ENCODE measurements at regions not wholly inside any gene's neighbourhood (a gene's known extent, or its start where the extent isn't known, plus 50 kb on each side); places are given as distances from the start of the nearest gene placed in this dataset.

GRCh38 chr7:46551603-46552002, 630.5 kb upstream of the IGFBP3 start:
- no peak for TF ChIP-seq SIN3A (IDR thresholded peaks at IDR 0.05; ENCODE audit: borderline replicate concordance, insufficient read depth, low read length)
- no peak for TF ChIP-seq FOXP2 (optimal IDR thresholded peaks at IDR 0.05; ENCODE audit: borderline replicate concordance, extremely low read depth, extremely low read length, insufficient read depth)
- TF ChIP-seq REST (IDR thresholded peaks at IDR 0.05; ENCODE audit: insufficient read depth in 1 of 2, low read depth in 2 of 2, low read length in 2 of 2), result no peak
- no peak for TF ChIP-seq POLR2AphosphoS5 (IDR thresholded peaks at IDR 0.05; ENCODE audit: low read depth, low read length)
- TF ChIP-seq TAF1 (IDR thresholded peaks at IDR 0.05; ENCODE audit: borderline replicate concordance, insufficient read depth, low read length), result no peak

GRCh38 chr7:46550864-46551263, 629.8 kb upstream of the IGFBP3 start:
- no peak for TF ChIP-seq FOXP2 (optimal IDR thresholded peaks at IDR 0.05; ENCODE audit: borderline replicate concordance, extremely low read depth, extremely low read length, insufficient read depth)
- TF ChIP-seq SIN3A (IDR thresholded peaks at IDR 0.05; ENCODE audit: borderline replicate concordance, insufficient read depth, low read length), result no peak
- TF ChIP-seq REST (IDR thresholded peaks at IDR 0.05; ENCODE audit: insufficient read depth in 1 of 2, low read depth in 2 of 2, low read length in 2 of 2), result no peak
- TF ChIP-seq POLR2AphosphoS5 (IDR thresholded peaks at IDR 0.05; ENCODE audit: low read depth, low read length), result no peak
- no peak for TF ChIP-seq TAF1 (IDR thresholded peaks at IDR 0.05; ENCODE audit: borderline replicate concordance, insufficient read depth, low read length)

DNA sequence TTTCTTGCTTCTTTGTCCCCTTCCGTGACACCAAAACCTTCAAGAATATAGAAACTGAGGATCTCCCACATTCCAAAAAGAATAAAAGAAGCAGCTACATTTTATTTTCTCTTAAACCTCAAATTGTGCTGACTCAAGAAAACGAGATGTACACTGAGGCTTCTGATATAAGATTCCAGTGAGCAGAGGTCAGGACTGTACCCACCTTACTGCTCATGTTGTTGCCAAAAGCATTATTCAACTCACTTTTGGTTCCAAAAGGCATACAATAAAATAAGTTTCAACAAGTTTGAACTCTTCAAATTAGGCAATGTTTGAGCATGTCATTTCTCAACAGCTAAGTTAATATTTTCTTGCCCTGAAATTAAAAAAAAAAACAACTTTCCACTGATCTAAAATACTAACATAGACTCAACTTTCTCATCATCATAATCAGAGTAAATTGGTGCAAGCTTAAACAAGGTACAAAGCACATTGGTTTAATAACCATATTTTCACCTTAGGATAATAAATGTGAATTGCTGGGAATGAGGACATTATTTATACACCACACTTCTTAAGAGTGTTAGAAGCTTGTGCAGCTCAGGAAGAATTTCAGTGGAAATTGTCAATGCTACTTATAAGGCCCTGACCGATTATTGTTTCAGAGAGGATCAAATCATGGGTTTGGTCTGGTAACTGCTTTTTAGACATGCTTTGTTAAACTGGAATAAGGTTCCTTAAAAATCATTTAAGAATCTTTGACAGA, 629.0 kb upstream of the IGFBP3 start:
- TF ChIP-seq FOXP2 (optimal IDR thresholded peaks at IDR 0.05; ENCODE audit: borderline replicate concordance, extremely low read depth, extremely low read length, insufficient read depth), result no peak
- TF ChIP-seq REST (IDR thresholded peaks at IDR 0.05; ENCODE audit: insufficient read depth in 1 of 2, low read depth in 2 of 2, low read length in 2 of 2), result no peak

DNA sequence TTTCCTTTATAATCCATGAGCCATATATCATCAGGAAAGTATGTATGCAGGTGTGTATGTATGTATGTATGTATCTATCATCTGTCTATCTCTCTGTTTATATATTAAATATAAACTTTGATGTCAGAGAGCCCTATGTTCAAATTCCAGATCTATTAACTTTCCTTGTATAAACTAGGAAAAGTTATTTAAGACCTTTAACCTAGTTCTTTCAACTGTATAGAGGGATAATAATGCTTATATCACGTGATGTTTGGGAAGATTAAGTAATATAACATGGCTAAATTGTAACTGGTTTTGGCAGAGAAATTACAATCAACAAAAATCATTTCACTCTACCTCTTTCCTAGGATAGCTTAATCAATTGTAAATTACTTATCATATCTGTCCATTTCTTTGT, 628.3 kb upstream of the IGFBP3 start:
- TF ChIP-seq SIN3A (IDR thresholded peaks at IDR 0.05; ENCODE audit: borderline replicate concordance, insufficient read depth, low read length) (no peak), FOXP2 (optimal IDR thresholded peaks at IDR 0.05; ENCODE audit: borderline replicate concordance, extremely low read depth, extremely low read length, insufficient read depth) (no peak), TAF1 (IDR thresholded peaks at IDR 0.05; ENCODE audit: borderline replicate concordance, insufficient read depth, low read length) (no peak), POLR2AphosphoS5 (IDR thresholded peaks at IDR 0.05; ENCODE audit: low read depth, low read length) (no peak), REST (IDR thresholded peaks at IDR 0.05; ENCODE audit: insufficient read depth in 1 of 2, low read depth in 2 of 2, low read length in 2 of 2) (no peak)

DNA sequence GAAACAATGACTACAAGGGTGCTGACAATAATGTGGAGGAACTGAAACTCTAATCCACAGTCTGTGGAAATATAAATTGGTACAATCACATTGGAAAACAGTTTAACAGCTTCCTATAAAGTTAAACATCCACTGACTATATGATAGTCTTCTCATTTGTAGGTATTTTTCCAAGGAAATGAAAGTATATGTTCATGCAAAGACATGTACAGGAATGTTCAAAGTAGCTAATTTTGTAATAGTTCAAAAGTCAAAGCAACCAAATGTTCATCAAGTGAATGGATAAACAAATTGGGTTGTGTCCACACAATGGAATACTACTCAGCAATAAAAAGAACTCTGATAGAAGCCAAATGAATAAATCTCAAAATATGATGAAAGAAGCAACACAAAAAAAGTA, 626.0 kb upstream of the IGFBP3 start:
- no peak for TF ChIP-seq SIN3A (IDR thresholded peaks at IDR 0.05; ENCODE audit: borderline replicate concordance, insufficient read depth, low read length)
- no peak for TF ChIP-seq FOXP2 (optimal IDR thresholded peaks at IDR 0.05; ENCODE audit: borderline replicate concordance, extremely low read depth, extremely low read length, insufficient read depth)
- TF ChIP-seq TAF1 (IDR thresholded peaks at IDR 0.05; ENCODE audit: borderline replicate concordance, insufficient read depth, low read length), result no peak
- TF ChIP-seq POLR2AphosphoS5 (IDR thresholded peaks at IDR 0.05; ENCODE audit: low read depth, low read length), result no peak
- no peak for TF ChIP-seq REST (IDR thresholded peaks at IDR 0.05; ENCODE audit: insufficient read depth in 1 of 2, low read depth in 2 of 2, low read length in 2 of 2)
